H9 (cell line): ENCODE measurements at regions not wholly inside any gene's neighbourhood (a gene's known extent, or its start where the extent isn't known, plus 50 kb on each side); places are given as distances from the start of the nearest gene placed in this dataset.

Experiments
- DNase-seq: peaks from one replicate; pipeline ENCODE4 v3.0.0-alpha.2; 2017
- H2AFZ ChIP-seq: one replicate; pipeline ENCODE4 v1.6.1; 2013; ENCODE audit warnings: mild to moderate bottlenecking, low read length, control low read depth, moderate library complexity
- H2AK5ac ChIP-seq: 2 replicates; pipeline ENCODE4 v1.6.1; 2013; ENCODE audit warnings: low read length, control low read depth, mixed read lengths; ENCODE audit not compliant: insufficient read length
- H2BK120ac ChIP-seq: one replicate; pipeline ENCODE4 v1.6.1; 2013; ENCODE audit warnings: low read depth, mild to moderate bottlenecking, low read length, control low read depth, inconsistent platforms; ENCODE audit not compliant: poor library complexity, severe bottlenecking
- H2BK12ac ChIP-seq: 2 replicates; pipeline ENCODE4 v1.6.1; 2013; ENCODE audit warnings: low read length, control low read depth, mixed read lengths, low read depth; ENCODE audit not compliant: insufficient read length
- H2BK15ac ChIP-seq: 2 replicates; pipeline ENCODE4 v1.6.1; 2013; ENCODE audit warnings: low read depth, low read length, control low read depth
- H2BK20ac ChIP-seq: one replicate; pipeline ENCODE4 v1.6.1; 2013; ENCODE audit warnings: low read depth, mild to moderate bottlenecking, low read length, control low read depth, inconsistent platforms; ENCODE audit not compliant: poor library complexity, severe bottlenecking
- H2BK5ac ChIP-seq: 2 replicates; pipeline ENCODE4 v1.6.1; 2013; ENCODE audit warnings: low read length, control low read depth, mixed read lengths; ENCODE audit not compliant: insufficient read length
- H3K14ac ChIP-seq: 2 replicates; pipeline ENCODE4 v1.6.1; 2013; ENCODE audit warnings: low read length, control low read depth; ENCODE audit not compliant: insufficient read depth
- H3K18ac ChIP-seq: 2 replicates; pipeline ENCODE4 v1.6.1; 2013; ENCODE audit warnings: low read depth, mild to moderate bottlenecking, mixed read lengths, low read length, control low read depth; ENCODE audit not compliant: insufficient read length
- H3K23ac ChIP-seq: 2 replicates; pipeline ENCODE4 v1.6.1; 2013; ENCODE audit warnings: low read length, control low read depth, mixed read lengths, low read depth; ENCODE audit not compliant: insufficient read length
- H3K23me2 ChIP-seq: 2 replicates; pipeline ENCODE4 v1.6.1; 2013; ENCODE audit warnings: low read depth, mild to moderate bottlenecking, mixed read lengths, low read length, control low read depth; ENCODE audit not compliant: insufficient read length, poor library complexity, severe bottlenecking
- H3K27ac ChIP-seq: 2 replicates; pipeline ENCODE4 v1.5.1; 2013; ENCODE audit warnings: low read length, control low read depth, mixed read lengths, low read depth; ENCODE audit not compliant: insufficient read length
- H3K27me3 ChIP-seq: 2 replicates; pipeline ENCODE4 v1.6.1; 2013; ENCODE audit warnings: low read length, control low read depth, inconsistent platforms; ENCODE audit not compliant: insufficient read depth
- H3K4ac ChIP-seq: 2 replicates; pipeline ENCODE4 v1.6.1; 2013; ENCODE audit warnings: low read depth, mild to moderate bottlenecking, control low read depth, inconsistent platforms, low read length, moderate library complexity
- H3K4me1 ChIP-seq: 2 replicates; pipeline ENCODE4 v1.6.1; 2013; ENCODE audit warnings: low read length, control low read depth, inconsistent platforms; ENCODE audit not compliant: insufficient read depth
- H3K4me2 ChIP-seq: 2 replicates; pipeline ENCODE4 v1.6.1; 2013; ENCODE audit warnings: low read length, control low read depth, mixed read lengths; ENCODE audit not compliant: insufficient read length, insufficient read depth
- H3K56ac ChIP-seq: 2 replicates; pipeline ENCODE4 v1.6.1; 2013; ENCODE audit warnings: low read depth, mild to moderate bottlenecking, mixed read lengths, low read length, control low read depth; ENCODE audit not compliant: insufficient read length
- H3K79me1 ChIP-seq: 2 replicates; pipeline ENCODE4 v1.6.1; 2013; ENCODE audit warnings: low read depth, mild to moderate bottlenecking, moderate library complexity, low read length, control low read depth, inconsistent platforms; ENCODE audit not compliant: insufficient read depth, poor library complexity, severe bottlenecking
- H3K79me2 ChIP-seq: 2 replicates; pipeline ENCODE4 v1.6.1; 2013; ENCODE audit warnings: low read length, control low read depth, inconsistent platforms; ENCODE audit not compliant: insufficient read depth
- H3K9ac ChIP-seq: 2 replicates; pipeline ENCODE4 v1.6.1; 2013; ENCODE audit warnings: low read length, control low read depth, mixed read lengths; ENCODE audit not compliant: insufficient read length; ENCODE audit errors: extremely low read depth
- H3K9me3 ChIP-seq: one replicate; pipeline ENCODE4 v1.6.1; 2013; ENCODE audit warnings: low read depth, low read length, inconsistent platforms; ENCODE audit not compliant: control insufficient read depth
- H3T11ph ChIP-seq: one replicate; pipeline ENCODE4 v1.6.1; 2013; ENCODE audit warnings: mild to moderate bottlenecking, low read length, control low read depth, inconsistent platforms
- H4K20me1 ChIP-seq: one replicate; pipeline ENCODE4 v1.6.1; 2013; ENCODE audit not compliant: control insufficient read depth, insufficient read length, insufficient read depth
- H4K5ac ChIP-seq: 2 replicates; pipeline ENCODE4 v1.6.1; 2013; ENCODE audit warnings: low read depth, mild to moderate bottlenecking, mixed read lengths, low read length, control low read depth; ENCODE audit not compliant: insufficient read length
- H4K8ac ChIP-seq: replicated peaks from 2 replicates; pipeline ENCODE4 v1.6.1; 2013; ENCODE audit warnings: low read length, control low read depth, mixed read lengths, low read depth; ENCODE audit not compliant: insufficient read length
- H4K91ac ChIP-seq: 2 replicates; pipeline ENCODE4 v1.6.1; 2013; ENCODE audit warnings: low read depth, mild to moderate bottlenecking, moderate library complexity, mixed read lengths, low read length, control low read depth; ENCODE audit not compliant: insufficient read length
- H3K27ac Mint-ChIP-seq, 3 experiments: 2 replicates in 2 of 3; 3 replicates in 1 of 3; pipeline ENCODE4 v1.8.0; 2020 to 2021; ENCODE audit warnings: mixed read lengths in 3 of 3, mild to moderate bottlenecking in 1 of 3, moderate library complexity in 1 of 3
- H3K27me3 Mint-ChIP-seq: 2 replicates; pipeline ENCODE4 v1.8.0; 2021; ENCODE audit warnings: low read depth, mild to moderate bottlenecking, moderate library complexity, mixed read lengths
- H3K36me3 Mint-ChIP-seq, 3 experiments: 2 replicates in 2 of 3; 3 replicates in 1 of 3; pipeline ENCODE4 v1.8.0; 2020 to 2021; ENCODE audit warnings: low read depth in 3 of 3, mixed read lengths in 3 of 3; ENCODE audit not compliant: insufficient read depth in 1 of 3
- H3K4me1 Mint-ChIP-seq, 2 experiments: 2 replicates each; pipeline ENCODE4 v1.8.0; 2020; ENCODE audit warnings: mixed read lengths in 2 of 2
- H3K4me3 Mint-ChIP-seq, 2 experiments: 2 replicates in 1 of 2; 3 replicates in 1 of 2; pipeline ENCODE4 v1.8.0; 2020 to 2021; ENCODE audit warnings: mild to moderate bottlenecking in 2 of 2, mixed read lengths in 2 of 2, moderate library complexity in 1 of 2
- H3K9me3 Mint-ChIP-seq, 2 experiments: 2 replicates in 1 of 2; 3 replicates in 1 of 2; pipeline ENCODE4 v1.8.0; 2020; ENCODE audit warnings: mild to moderate bottlenecking in 2 of 2, mixed read lengths in 2 of 2, moderate library complexity in 1 of 2
- CTCF ChIP-seq: fragments of 200-600 bp; sonication (generic); conservative IDR thresholded peaks from 3 replicates; pipeline ENCODE4 v1.8.0; 2021; ENCODE audit warnings: antibody characterized with exemption, mild to moderate bottlenecking
- WGBS: extraction: QIAGEN DNeasy Blood & Tissue Kit; methylation state at CpG from one replicate; pipeline ENCODE4 v1.1.7; 2013; ENCODE audit warnings: missing lambda C conversion rate, low lambda C conversion rate, mixed read lengths; ENCODE audit not compliant: insufficient read length; ENCODE audit errors: extremely low coverage; 5-methylcytosine and 5-hydroxymethylcytosine counted together

GRCh38 chr7:155138204-155138603 is 68.1 kb downstream of the HTR5A start:
- H3K4ac ChIP-seq, result no peak overlapping the region
- no peaks in the 10 kb centered on the region for H3K36me3 Mint-ChIP-seq
- no peak overlapping the region for H3T11ph ChIP-seq
- H2BK20ac ChIP-seq, result no peak overlapping the region
- no peaks in the 10 kb centered on the region for H3K23me2 ChIP-seq
- no CpG with 5 or more reads among the region's 4 CpGs for WGBS
- H2AFZ ChIP-seq, result no peak overlapping the region
- H3K27me3 Mint-ChIP-seq, result peaks cover 8% of the 10 kb centered on the region
- H3K79me2 ChIP-seq, result no peaks in the 10 kb centered on the region
- H3K27ac Mint-ChIP-seq, result no peak overlapping the region
- DNase-seq, result no peak
- no peak overlapping the region for H3K23ac ChIP-seq
- H3K4me1 Mint-ChIP-seq, result peaks cover 0 to 4% of the 10 kb centered on the region in 2 experiments; a peak in 1 of 4 replicates
- H2BK120ac ChIP-seq, result no peak overlapping the region
- H3K79me1 ChIP-seq, result no peaks in the 10 kb centered on the region
- no peak overlapping the region for H3K56ac ChIP-seq
- no peak overlapping the region for H4K8ac ChIP-seq
- no peak overlapping the region for H3K4me3 Mint-ChIP-seq
- H4K5ac ChIP-seq, result no peak overlapping the region
- H3K9me3 Mint-ChIP-seq, result no peaks in the 10 kb centered on the region
- no peaks in the 10 kb centered on the region for H4K20me1 ChIP-seq
- H3K14ac ChIP-seq, result no peak overlapping the region; the same call in 1 of the 2 replicates
- H2BK12ac ChIP-seq, result no peak overlapping the region
- no peak overlapping the region for H3K18ac ChIP-seq
- no peak overlapping the region for H4K91ac ChIP-seq
- no peaks in the 10 kb centered on the region for H3K9me3 ChIP-seq
- TF ChIP-seq CTCF, result no peak
- H3K27ac ChIP-seq, result no peak overlapping the region
- no peak overlapping the region for H3K9ac ChIP-seq
- H3K4me1 ChIP-seq, result no peaks in the 10 kb centered on the region
- no peak overlapping the region for H3K4me2 ChIP-seq
- H3K27me3 ChIP-seq, result no peaks in the 10 kb centered on the region
- H2BK15ac ChIP-seq, result no peak overlapping the region
- no peak overlapping the region for H2AK5ac ChIP-seq
- no peak overlapping the region for H2BK5ac ChIP-seq
